ENCODE measurements at regions not wholly inside any gene's neighbourhood (a gene's known extent, or its start where the extent isn't known, plus 50 kb on each side); places are given as distances from the start of the nearest gene placed in this dataset.
A peak's percentile ranks its signal among the peaks of the same experiment; 100 is the strongest.

- peak overlapping the region in 1 of 2 donors; percentile 45 for H3K27ac ChIP-seq
- H3K9me3 ChIP-seq, result peaks cover 0 to 2% (median 2%) of the 10 kb centered on the region in 3 donors
- intact Hi-C loops (cut with DNase I; ENCODE audit: low total_unique reads), result no loop called here
- no peak for DNase-seq
- no peaks in the 10 kb centered on the region for H3K4me1 ChIP-seq
- H3K4me3 ChIP-seq, result no peak overlapping the region
- no peaks in the 10 kb centered on the region for H3K36me3 ChIP-seq
- no peak for TF ChIP-seq CTCF (IDR thresholded peaks at IDR 0.05)
- no peaks in the 10 kb centered on the region for H3K27me3 ChIP-seq
Observed at GRCh38 chr5:67350185-67350584, 153.6 kb upstream of the CD180 start.

DNA sequence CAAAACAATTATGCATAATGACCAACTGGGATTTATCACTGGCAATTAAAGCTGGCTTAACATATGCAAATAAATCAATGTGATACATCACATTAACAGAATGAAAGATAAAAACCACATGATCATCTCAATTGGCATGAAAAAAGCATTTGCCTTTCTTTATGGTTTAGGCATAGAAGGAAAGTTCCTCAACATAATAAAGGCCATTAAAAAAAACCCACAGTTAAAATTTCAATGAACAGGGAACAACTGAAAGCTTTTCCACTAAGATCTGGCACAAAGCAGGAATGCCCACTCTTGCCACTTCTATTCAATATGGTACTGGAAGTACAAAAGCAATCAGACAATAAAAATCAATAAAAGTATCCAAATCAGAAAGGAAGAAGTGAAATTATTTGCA lies 151.2 kb upstream of the CD180 start:
- intact Hi-C loops (cut with DNase I; ENCODE audit: low total_unique reads), result no loop called here
- Histone ChIP-seq H3K4me1 (no peaks in the 10 kb centered on the region), H3K9me3 (peaks cover 0 to 7% (median 4%) of the 10 kb centered on the region in 3 donors), H3K27me3 (no peaks in the 10 kb centered on the region), H3K36me3 (no peaks in the 10 kb centered on the region), H3K4me3 (no peak overlapping the region), H3K27ac (no peak overlapping the region)
- DNase-seq, result no peak
- TF ChIP-seq CTCF (IDR thresholded peaks at IDR 0.05), result no peak

GRCh38 chr5:67346611-67347010 lies 150.0 kb upstream of the CD180 start:
- intact Hi-C loops (cut with DNase I; ENCODE audit: low total_unique reads), result no loop called here

GRCh38 chr5:67344870-67345269 lies 148.3 kb upstream of the CD180 start:
- Histone ChIP-seq H3K27me3 (no peaks in the 10 kb centered on the region), H3K9me3 (peaks cover 0 to 7% (median 4%) of the 10 kb centered on the region in 3 donors), H3K27ac (no peak overlapping the region), H3K4me1 (no peaks in the 10 kb centered on the region), H3K36me3 (no peaks in the 10 kb centered on the region), H3K4me3 (no peak overlapping the region)
- TF ChIP-seq CTCF (IDR thresholded peaks at IDR 0.05), result no peak
- intact Hi-C loops (cut with DNase I; ENCODE audit: low total_unique reads), result no loop called here
- no peak for DNase-seq

More at GRCh38 chr5:67346611-67347010, 150.0 kb upstream of the CD180 start:
- H3K36me3 ChIP-seq, result no peaks in the 10 kb centered on the region
- H3K9me3 ChIP-seq, result peaks cover 0 to 7% (median 4%) of the 10 kb centered on the region in 3 donors
- no peak for TF ChIP-seq CTCF (IDR thresholded peaks at IDR 0.05)
- no peaks in the 10 kb centered on the region for H3K4me1 ChIP-seq
- no peak overlapping the region for H3K4me3 ChIP-seq
- H3K27me3 ChIP-seq, result no peaks in the 10 kb centered on the region
- DNase-seq, result no peak
- no peak overlapping the region for H3K27ac ChIP-seq

DNA sequence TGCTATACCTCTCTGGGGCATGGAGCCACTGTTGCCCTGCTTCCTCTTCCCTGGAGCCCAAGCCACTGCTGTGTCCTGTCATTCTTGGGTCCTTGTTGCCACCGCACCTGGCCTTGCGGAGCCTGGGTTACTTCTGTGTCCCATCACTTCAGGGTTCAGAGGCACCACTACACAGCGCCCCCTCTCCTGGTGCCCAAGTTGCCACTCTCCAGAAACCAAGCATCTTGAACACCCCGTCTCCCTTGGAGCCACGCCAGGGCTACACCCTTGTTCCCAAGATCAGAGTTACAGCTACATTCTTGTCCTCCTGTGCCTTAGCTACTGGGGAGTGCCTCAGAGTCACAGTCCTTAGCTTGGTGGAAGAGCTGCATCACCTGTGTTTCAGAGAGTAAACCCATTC lies 147.2 kb upstream of the CD180 start:
- intact Hi-C loops (cut with DNase I; ENCODE audit: low total_unique reads), result no loop called here
- no peak for DNase-seq
- no peaks in the 10 kb centered on the region for H3K4me1 ChIP-seq

More for the DNA sequence above, 147.2 kb upstream of the CD180 start:
- H3K4me3 ChIP-seq, result no peak overlapping the region
- no peak overlapping the region for H3K27ac ChIP-seq
- no peak for TF ChIP-seq CTCF (IDR thresholded peaks at IDR 0.05)
- H3K36me3 ChIP-seq, result no peaks in the 10 kb centered on the region
- peaks cover 0 to 7% (median 4%) of the 10 kb centered on the region in 3 donors for H3K9me3 ChIP-seq
- H3K27me3 ChIP-seq, result no peaks in the 10 kb centered on the region

Measured in tibial artery (tissue), 4 donors.